Activated T-helper 2 cell treated with anti-CD3 and anti-CD28 coated beads, Interferon-gamma antibody, Interleukin-2, Interleukin-4, amounts not matched to agents 10 μg/mL and 5 μg/mL and 100 μg/mL, durations not matched to agents 14 hours and 24 hours and 36 hours (primary cell): ENCODE measurements at regions not wholly inside any gene's neighbourhood (a gene's known extent, or its start where the extent isn't known, plus 50 kb on each side); places are given as distances from the start of the nearest gene placed in this dataset.

ENCODE experiments used
- DNase-seq: peaks from one replicate; pipeline ENCODE4 v3.0.0; 2021; ENCODE audit warnings: low spot score
- H3K27ac Mint-ChIP-seq: one replicate; pipeline ENCODE4 v1.8.0; 2021; ENCODE audit warnings: mixed read lengths
- H3K27me3 Mint-ChIP-seq: one replicate; pipeline ENCODE4 v1.8.0; 2021; ENCODE audit warnings: low read depth, mixed read lengths
- H3K36me3 Mint-ChIP-seq: one replicate; pipeline ENCODE4 v1.8.0; 2021; ENCODE audit warnings: low read depth, mixed read lengths
- H3K4me1 Mint-ChIP-seq: one replicate; pipeline ENCODE4 v1.8.0; 2021; ENCODE audit warnings: low read depth, mixed read lengths
- H3K4me3 Mint-ChIP-seq: one replicate; pipeline ENCODE4 v1.8.0; 2021; ENCODE audit warnings: low read depth, mild to moderate bottlenecking, moderate library complexity, mixed read lengths
- H3K9me3 Mint-ChIP-seq: one replicate; pipeline ENCODE4 v1.8.0; 2021; ENCODE audit warnings: mixed read lengths
- intact Hi-C: fragments of 100-400 bp; cut with micrococcal nuclease; formaldehyde crosslinking; loops from one replicate; pipeline ENCODE4 v1.15.1; 2023

DNA sequence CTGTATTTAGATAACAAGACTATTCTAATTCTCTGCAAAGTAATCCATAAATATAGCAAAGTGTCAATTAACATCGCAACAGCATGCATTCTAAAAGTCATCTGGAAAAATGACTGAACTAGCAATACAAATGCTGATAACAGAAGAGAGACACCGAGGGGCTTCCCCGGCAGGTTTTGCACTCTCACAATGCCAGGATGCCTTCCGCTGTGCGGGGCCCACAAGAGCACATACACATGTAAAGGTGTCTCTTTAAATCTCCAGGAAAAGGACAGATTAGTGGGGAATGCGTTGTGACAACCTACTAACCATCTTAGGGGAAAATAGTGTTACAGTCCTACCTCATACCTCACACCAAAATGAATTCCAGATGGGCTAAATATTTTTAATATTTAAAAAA, 86.9 kb downstream of the CXCL12 start:
- Mint-ChIP-seq H3K9me3 (no peaks in the 10 kb centered on the region), H3K4me1 (no peaks in the 10 kb centered on the region), H3K36me3 (no peaks in the 10 kb centered on the region), H3K4me3 (no peak overlapping the region), H3K27me3 (peaks cover 2% of the 10 kb centered on the region), H3K27ac (no peak overlapping the region)
- intact Hi-C loops: no loop called here
- DNase-seq: no peak

DNA sequence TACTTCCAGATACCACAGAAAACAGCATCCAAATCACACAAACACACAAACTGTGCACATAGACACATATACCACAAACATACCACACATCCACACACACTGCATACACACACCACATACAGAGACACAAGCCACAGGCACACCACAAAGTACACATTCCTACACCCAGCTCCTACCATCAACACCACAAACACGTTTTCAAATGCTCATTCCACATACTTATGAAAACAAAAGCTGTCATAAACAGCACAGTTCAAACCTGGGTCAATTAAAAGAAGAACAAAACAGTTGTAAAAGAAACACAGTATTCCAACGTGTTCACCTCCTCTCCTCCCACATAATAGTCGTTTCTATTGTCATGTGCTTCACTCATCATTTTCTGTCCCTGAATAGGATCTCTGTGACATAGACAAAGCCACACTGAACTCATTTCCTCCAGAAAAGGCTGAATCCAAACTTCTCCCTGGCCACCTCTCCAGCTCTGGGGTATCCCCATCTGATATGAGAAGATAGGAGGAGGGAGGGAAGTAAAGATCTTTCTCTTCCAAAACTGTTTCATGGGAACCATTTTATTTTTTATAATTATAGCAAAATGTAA, 89.2 kb downstream of the CXCL12 start:
- no peak overlapping the region for H3K4me3 Mint-ChIP-seq
- no peak for DNase-seq
- intact Hi-C loops: no loop called here
- no peak overlapping the region for H3K27ac Mint-ChIP-seq
- no peaks in the 10 kb centered on the region for H3K36me3 Mint-ChIP-seq
- H3K4me1 Mint-ChIP-seq: no peaks in the 10 kb centered on the region
- no peaks in the 10 kb centered on the region for H3K9me3 Mint-ChIP-seq
- H3K27me3 Mint-ChIP-seq: peaks cover 13% of the 10 kb centered on the region

DNA sequence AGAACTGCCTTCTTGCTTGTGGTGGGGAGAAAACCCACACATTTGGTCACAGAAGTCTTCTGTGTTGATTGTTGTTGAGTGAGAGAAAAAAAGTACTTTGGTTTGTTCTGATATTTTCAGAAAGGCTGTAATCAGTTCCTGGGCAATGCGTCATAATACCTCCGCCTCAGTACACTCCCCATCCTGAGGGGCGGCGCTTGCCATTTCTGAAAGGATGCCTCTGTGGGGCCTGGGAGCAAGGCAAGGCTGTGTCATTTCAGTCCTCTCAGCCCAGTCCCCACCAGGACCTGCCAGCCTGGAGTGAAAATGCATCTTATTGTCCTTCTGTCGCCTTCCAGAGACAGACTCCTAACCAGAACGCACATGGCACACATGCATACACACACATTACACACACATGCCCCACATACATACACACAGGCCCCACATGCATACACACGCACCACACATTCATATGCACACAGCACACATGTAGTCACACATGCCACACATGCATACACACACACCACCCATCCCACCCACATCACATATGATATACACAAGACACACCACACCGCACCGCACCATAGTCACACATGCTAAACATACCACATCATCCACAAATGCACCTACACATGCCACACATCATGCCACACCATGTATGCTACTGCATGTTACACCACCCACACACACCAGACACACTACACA, 90.0 kb downstream of the CXCL12 start:
- Mint-ChIP-seq H3K4me3 (no peak overlapping the region), H3K9me3 (no peaks in the 10 kb centered on the region), H3K36me3 (no peaks in the 10 kb centered on the region), H3K27me3 (peaks cover 13% of the 10 kb centered on the region), H3K27ac (no peak overlapping the region), H3K4me1 (no peaks in the 10 kb centered on the region)
- intact Hi-C loops: no loop called here
- DNase-seq: no peak

DNA sequence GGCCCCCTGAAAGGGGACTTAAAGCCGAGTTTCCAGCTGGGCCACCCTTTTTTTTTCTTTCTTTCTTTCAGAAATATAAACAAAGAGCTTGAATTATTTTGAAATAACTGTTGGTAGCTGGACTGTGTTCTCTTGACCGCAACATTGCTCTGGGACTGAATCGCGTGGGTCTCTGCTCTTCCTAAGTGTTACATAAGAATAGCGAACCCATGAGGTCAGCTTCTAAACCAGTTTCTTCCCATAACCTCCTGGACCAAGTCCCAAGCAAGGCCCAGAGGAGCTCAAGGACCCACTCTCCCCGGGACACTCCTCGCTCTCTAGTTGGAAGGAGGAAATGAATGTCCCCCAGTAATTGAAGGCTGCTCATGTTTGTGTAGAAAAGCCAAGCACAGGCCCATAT, 91.1 kb downstream of the CXCL12 start:
- intact Hi-C loops: no loop called here
- Mint-ChIP-seq H3K9me3 (no peaks in the 10 kb centered on the region), H3K4me3 (no peak overlapping the region), H3K36me3 (no peaks in the 10 kb centered on the region), H3K27me3 (peaks cover 13% of the 10 kb centered on the region), H3K4me1 (no peaks in the 10 kb centered on the region), H3K27ac (no peak overlapping the region)
- DNase-seq: no peak

DNA sequence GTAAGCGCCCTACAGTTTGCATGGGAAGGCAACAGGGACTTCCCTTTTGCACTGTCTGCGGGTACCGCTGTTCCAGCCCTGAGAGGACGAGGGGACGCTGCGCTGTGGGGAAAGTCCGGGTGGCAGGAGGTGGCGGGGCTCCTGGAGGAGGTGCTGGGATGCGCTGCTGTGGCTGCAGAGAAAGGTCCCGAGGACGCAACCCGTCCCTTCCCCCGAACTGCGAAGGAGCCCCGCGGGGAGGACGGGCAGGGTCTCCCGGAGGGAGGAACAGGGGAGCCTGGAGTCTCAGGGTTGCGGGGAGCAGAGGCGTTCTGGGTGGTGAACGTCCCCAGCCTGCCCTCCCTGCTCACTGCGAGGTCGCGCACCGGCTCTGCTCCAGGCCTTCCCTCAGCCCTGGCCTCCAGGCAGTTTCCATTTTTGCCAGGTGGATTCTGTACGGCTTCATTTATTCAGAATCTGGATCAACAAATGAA, 91.6 kb downstream of the CXCL12 start:
- intact Hi-C loops: no loop called here
- no peak overlapping the region for H3K4me3 Mint-ChIP-seq
- no peaks in the 10 kb centered on the region for H3K4me1 Mint-ChIP-seq
- peaks cover 13% of the 10 kb centered on the region for H3K27me3 Mint-ChIP-seq
- no peaks in the 10 kb centered on the region for H3K9me3 Mint-ChIP-seq
- no peaks in the 10 kb centered on the region for H3K36me3 Mint-ChIP-seq
- no peak for DNase-seq
- no peak overlapping the region for H3K27ac Mint-ChIP-seq

DNA sequence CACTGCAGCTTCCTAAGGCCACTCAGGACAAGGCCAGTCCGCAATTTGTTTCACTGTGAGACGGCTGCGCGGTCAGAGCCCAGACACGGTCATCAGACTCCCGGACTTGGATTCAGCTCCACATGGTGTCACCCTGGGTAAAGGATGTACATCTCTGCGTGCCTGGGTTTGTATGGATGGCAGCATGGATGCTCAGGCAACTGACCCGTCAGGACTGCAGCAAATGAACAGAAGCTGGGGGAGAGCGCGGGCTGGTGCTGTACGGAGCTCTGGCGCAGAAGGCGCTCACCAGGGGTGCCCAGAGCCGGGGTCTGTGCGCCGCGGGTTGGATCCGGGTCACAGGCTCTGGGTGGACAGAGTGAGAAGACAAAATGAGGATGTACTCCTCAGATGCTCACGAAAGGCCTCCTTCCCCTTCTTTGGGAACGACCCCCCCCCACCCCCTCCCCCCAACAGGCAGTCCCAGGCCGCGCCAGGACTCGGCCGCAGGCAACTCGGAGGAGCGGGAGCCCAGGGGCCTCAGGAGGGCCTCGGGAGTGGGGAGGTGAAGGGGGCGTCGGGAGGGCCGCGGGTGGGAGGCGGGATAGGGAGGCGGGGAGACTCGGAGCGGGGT, 92.4 kb downstream of the CXCL12 start:
- no peak for DNase-seq
- intact Hi-C loops: no loop called here
- Mint-ChIP-seq H3K27me3 (peaks cover 13% of the 10 kb centered on the region), H3K9me3 (no peaks in the 10 kb centered on the region), H3K27ac (no peak overlapping the region), H3K4me3 (no peak overlapping the region), H3K36me3 (no peaks in the 10 kb centered on the region), H3K4me1 (no peaks in the 10 kb centered on the region)

DNA sequence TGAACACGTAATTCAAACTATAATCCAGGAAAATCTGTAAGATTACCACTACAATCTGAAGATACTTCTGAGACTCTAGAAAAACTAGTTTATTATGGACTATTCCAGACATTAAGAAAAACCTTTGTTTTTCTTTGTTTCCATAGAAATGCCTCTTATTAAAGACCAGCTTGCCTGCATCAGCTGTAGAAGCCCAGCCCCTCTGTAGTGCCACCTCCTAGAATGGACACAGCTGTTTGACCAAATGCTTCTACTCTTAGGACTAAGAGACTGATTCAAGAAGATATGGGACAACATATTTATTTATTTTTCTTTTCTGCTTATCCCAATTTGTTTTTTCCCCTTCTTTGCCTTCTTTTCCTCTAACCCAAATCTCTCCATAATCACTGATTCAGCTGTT, 93.8 kb downstream of the CXCL12 start:
- peaks cover 13% of the 10 kb centered on the region for H3K27me3 Mint-ChIP-seq
- H3K27ac Mint-ChIP-seq: no peak overlapping the region
- H3K36me3 Mint-ChIP-seq: no peaks in the 10 kb centered on the region
- no peak for DNase-seq
- intact Hi-C loops: no loop called here
- no peaks in the 10 kb centered on the region for H3K4me1 Mint-ChIP-seq
- H3K4me3 Mint-ChIP-seq: no peak overlapping the region
- no peaks in the 10 kb centered on the region for H3K9me3 Mint-ChIP-seq

DNA sequence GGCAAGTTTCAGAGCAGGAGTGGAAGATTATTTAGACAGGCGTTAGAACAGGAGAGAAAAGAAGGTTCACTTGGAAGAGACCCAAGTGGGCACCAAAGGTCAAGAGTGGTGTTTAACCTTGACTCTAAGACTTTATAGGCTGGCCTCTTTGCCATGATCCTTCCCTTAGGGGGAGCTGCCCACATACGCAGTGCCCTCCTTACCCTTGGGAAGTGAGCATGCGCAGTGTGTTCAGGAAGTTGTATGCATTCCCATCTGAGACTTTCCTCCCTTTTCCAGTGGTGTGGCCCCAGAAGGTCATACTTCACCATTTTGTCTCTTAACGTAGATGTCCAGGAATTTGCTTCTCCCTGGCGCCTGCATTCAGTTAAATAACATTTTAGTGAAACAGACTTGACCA, 95.8 kb downstream of the CXCL12 start:
- H3K4me3 Mint-ChIP-seq: no peak overlapping the region
- DNase-seq: no peak
- no peaks in the 10 kb centered on the region for H3K36me3 Mint-ChIP-seq
- no peaks in the 10 kb centered on the region for H3K9me3 Mint-ChIP-seq
- intact Hi-C loops: no loop called here
- peaks cover 13% of the 10 kb centered on the region for H3K27me3 Mint-ChIP-seq
- no peak overlapping the region for H3K27ac Mint-ChIP-seq
- H3K4me1 Mint-ChIP-seq: no peaks in the 10 kb centered on the region

DNA sequence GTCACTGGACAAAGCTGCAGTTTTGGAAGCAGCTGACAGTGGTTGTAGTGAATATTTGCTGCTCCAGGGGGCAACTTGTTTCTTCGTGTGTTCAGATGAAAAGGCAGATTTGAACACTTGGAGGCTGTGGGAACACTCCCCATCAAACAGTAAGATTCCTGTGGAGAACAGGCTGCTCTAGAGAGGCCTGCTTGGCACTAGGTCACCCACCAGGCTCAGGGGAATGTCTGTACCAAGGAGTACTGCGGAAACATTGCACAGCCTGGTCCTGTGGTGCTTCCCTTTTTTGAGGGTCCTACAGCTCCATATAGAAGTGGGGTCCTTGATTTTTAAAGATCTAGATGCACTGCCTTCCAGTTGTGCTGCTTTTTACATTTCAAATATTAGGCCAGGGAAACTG, 97.5 kb downstream of the CXCL12 start:
- intact Hi-C loops: no loop called here
- H3K4me3 Mint-ChIP-seq: no peak overlapping the region
- no peak for DNase-seq
- H3K9me3 Mint-ChIP-seq: no peaks in the 10 kb centered on the region
- H3K27me3 Mint-ChIP-seq: peaks cover 10% of the 10 kb centered on the region
- no peaks in the 10 kb centered on the region for H3K4me1 Mint-ChIP-seq
- no peak overlapping the region for H3K27ac Mint-ChIP-seq
- H3K36me3 Mint-ChIP-seq: no peaks in the 10 kb centered on the region

DNA sequence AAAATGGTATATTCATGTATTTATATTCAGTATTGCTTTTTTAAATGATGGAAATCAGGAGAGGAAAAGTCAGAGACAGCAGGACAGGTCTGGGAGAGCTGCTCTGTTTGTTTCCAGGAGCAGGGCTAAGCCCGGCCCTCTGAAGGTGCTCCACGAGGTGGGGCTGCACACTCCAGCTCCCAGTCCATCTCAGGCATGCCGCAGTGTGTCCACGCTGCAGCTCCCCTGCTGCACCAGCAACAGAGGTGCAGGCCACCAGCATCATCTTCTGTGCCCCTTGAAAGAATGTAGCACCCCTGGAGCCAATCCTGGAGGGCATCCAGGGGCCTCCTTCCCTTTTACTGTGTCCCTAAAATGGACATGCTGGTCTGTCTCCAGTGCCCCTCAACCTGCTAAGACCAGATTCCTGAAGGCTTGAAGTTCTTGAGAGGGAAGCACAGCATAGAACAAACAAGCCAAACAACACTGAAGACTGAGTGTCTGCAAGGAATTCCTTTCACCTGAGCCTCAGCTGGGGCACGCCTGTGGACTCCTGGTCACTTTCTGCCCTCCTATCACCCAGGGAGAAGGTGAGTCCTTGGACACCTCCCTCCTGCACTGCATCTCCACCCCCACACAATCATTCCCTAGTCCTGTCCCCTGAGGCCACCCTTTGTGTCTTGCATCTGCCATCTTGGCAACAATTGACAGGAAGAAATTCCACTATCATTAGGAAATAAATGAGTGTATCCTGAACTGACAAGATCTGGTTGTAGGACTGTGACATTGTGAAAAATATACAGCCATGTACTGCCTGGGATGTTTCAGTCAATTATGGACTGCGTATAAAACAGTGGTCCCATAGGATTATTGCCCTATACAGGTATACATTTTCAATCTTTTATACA, 100.5 kb downstream of the CXCL12 start:
- no peak overlapping the region for H3K27ac Mint-ChIP-seq
- no peak overlapping the region for H3K4me3 Mint-ChIP-seq
- H3K9me3 Mint-ChIP-seq: no peaks in the 10 kb centered on the region

DNA sequence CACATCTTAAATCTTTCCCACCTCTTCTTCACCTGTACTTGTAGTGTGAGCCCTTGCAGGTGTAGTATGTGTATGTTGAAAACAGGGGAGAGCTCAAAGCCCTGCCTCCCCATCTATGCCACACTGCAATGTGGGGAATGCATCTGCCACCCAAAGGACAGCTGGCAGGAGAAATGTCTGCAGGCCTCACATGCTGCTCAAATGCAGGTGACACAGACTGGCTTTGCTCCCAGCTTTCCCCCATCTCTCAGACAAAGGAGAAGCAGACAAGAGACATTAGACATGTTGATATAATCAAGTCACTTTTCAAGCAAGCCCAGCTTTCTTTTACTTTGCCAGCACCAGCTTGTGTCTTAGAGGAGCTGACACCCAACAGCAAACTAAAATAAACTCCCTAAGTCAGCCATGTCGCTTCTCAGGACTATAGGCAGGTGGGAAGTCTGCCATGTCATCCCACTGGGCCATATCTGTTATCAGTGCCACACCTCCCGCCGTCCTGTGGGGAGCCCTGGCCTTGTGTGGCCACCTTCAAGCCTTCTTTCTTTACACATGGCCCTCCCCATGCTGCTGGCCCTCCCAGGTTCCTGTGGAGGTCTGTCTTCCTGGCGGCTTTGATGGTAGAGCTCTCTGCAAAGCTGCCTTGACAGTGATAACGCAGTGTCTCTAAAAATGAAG, 102.1 kb downstream of the CXCL12 start:
- H3K36me3 Mint-ChIP-seq: no peaks in the 10 kb centered on the region
- no peak for DNase-seq
- no peak overlapping the region for H3K27ac Mint-ChIP-seq
- H3K27me3 Mint-ChIP-seq: no peaks in the 10 kb centered on the region
- H3K9me3 Mint-ChIP-seq: no peaks in the 10 kb centered on the region
- no peaks in the 10 kb centered on the region for H3K4me1 Mint-ChIP-seq
- intact Hi-C loops: no loop called here
- no peak overlapping the region for H3K4me3 Mint-ChIP-seq

More for the DNA sequence above, 100.5 kb downstream of the CXCL12 start:
- no peaks in the 10 kb centered on the region for H3K27me3 Mint-ChIP-seq
- H3K36me3 Mint-ChIP-seq: no peaks in the 10 kb centered on the region
- no peaks in the 10 kb centered on the region for H3K4me1 Mint-ChIP-seq
- no peak for DNase-seq
- intact Hi-C loops: no loop called here

DNA sequence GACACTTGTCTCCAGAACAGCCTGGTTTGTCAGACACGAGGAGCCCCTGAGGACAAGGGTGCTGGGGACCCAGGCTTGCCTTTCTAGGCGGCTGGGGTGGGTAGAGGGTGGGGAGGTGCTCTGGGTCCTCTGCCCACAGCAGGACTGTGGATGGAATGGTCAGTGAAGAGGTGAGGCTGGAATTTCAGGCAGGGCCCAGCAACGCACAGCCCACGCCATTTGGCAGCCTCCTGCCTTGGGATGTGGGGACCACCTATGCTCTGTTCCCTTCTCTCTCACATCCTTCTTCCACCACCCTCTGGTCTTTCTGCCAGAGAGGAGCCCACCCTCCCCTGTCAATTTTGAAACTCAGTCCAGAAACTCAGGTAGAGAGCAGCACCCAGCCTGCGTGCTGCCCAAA, 103.2 kb downstream of the CXCL12 start:
- DNase-seq: no peak

More for the DNA sequence above, 103.2 kb downstream of the CXCL12 start:
- intact Hi-C loops: no loop called here
- H3K27me3 Mint-ChIP-seq: no peaks in the 10 kb centered on the region
- no peaks in the 10 kb centered on the region for H3K4me1 Mint-ChIP-seq
- no peak overlapping the region for H3K4me3 Mint-ChIP-seq
- no peak overlapping the region for H3K27ac Mint-ChIP-seq
- H3K36me3 Mint-ChIP-seq: no peaks in the 10 kb centered on the region
- no peaks in the 10 kb centered on the region for H3K9me3 Mint-ChIP-seq
